Activated CD4-positive, alpha-beta T cell treated with anti-CD3 and anti-CD28 coated beads, Interleukin-10, Interleukin-2, amounts not matched to agents 100 ng/mL and 50 ng/mL, durations not matched to agents 16 hours and 8 hours (primary cell): ENCODE measurements at regions not wholly inside any gene's neighbourhood (a gene's known extent, or its start where the extent isn't known, plus 50 kb on each side); places are given as distances from the start of the nearest gene placed in this dataset.

ENCODE experiments used
- DNase-seq: peaks from one replicate; pipeline ENCODE4 v3.0.0-alpha.2; 2020

DNA sequence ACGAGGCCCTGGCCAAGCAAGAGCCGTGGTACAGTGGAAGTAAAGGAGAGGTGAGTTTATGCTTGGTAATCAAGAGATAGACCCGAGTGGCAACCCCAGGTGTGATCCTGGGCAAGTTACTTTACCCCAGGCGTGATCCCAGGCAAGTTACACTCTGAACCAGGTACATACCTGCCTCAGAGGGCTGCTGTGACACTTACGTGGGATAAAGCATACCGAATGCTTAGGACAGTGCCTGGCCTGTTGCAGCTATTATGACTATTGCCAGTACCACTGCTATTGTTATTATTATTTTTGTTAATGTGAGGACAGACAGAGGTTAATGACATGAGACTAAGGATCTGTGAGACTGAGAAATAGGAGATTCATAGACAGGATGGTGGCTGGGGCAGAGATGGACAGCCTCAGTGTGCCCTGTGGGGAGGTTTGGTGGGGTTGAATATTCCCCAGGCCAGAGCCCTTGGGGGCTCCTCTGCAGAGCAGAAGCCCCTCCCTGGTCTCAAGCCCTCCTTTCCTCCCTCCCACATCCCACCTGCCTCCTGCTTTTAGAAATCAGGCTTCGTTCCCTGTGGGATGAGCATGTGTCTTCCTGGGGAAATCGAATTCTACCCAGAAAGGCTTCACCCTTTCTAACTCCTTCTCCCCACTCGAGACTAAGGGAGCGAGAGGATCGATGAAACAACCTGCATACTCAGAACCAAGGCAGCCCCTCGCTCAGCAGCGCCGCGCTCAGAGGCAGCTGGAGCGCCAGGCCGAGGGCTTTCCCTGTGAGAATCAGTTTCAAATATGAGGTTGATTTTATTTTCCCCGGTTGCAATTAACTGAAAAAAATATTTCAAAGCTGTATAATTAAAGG lies 62.0 kb upstream of the SIX3 start:
- no peak for DNase-seq

DNA sequence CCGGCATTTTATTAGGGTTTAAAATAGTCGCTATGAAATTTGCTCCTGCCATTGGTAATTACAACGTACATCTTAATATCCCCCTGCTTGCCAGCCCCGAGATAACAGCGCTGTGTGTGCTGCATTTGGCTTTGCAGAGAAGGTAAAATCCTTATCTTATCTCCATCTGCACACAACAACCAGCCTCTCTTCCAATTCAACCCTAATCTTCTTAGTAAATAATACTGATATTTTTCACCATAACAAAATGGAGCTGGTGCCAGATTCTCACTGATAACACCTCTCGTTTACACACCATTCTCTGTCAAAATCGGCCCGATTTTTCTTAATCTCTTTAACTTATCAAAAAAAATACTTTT lies 61.4 kb upstream of the SIX3 start:
- DNase-seq: no peak

DNA sequence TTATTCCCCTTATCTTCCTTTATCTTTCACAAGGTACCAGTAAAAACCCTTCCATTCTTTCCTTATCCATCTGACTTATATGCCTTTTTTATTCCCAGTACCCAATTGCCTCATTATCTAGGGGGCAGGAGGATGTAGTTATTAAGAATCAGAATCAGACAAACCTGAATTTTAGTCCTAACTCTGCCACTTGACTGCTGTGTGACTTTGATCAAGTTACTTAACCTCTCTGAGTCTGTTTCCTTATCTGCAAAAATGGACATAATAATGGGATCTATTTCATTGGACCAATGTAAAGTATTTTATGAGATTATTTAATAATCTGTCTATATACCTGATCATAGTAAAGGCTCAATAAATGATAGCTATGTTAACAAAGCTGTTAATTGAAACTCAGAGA lies 59.6 kb upstream of the SIX3 start:
- DNase-seq: no peak

DNA sequence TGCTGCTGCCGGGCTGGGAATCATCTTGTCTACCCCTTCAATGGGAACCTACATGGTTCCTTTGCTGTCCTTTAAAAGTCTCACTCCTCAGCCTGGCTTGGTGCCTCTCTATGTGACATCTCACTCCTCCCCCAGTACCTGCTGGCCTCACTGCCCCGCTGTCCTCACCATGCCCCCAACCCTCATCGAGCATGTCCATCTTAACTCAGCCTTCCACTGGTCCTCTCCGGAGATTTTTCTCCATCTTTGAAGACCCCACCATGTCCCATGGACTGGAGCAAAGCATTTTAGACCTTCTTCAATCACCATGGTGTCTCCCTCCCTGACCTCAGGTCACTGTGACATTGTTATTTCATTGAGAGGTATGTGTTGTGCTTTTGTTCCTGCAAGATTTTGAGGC lies 58.1 kb upstream of the SIX3 start:
- no peak for DNase-seq

DNA sequence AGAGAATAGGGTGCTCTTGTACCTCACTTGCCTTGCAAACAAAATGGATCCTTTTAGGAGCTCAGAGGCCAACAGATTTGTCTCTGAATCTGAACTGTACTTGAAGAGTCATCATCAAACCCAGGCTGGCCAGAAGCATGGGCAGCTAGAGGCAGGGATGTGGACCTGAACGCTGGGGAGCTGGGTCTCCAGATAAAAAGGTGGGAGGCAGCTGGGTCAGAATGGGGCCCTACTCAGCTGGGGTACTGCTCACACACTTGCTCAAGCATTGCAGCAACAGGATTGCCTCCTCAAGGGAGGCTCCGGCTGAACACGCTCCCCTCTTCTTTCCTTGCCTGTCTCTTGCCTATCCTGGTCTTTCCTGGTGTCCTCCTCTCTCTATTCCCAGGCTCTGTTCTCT lies 57.3 kb upstream of the SIX3 start:
- no peak for DNase-seq

DNA sequence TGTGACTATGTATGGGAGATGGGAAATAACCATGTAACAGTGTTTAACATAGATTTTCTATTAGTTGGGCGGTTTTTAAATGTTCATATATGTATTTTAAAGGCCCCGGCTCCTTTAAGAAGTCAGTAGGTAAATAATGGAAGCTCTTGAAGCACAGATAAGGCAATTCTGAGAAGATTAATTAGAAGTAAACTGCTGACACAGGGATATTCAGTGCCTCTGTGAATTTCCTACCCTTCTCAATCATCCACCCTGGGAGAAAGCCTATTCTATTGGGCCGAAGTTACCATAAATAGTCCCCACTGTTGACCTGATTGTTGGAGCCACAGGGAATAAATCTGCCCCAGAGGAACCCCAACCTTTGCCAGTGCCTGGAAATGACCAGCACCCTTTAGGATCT lies 56.8 kb upstream of the SIX3 start:
- no peak for DNase-seq

DNA sequence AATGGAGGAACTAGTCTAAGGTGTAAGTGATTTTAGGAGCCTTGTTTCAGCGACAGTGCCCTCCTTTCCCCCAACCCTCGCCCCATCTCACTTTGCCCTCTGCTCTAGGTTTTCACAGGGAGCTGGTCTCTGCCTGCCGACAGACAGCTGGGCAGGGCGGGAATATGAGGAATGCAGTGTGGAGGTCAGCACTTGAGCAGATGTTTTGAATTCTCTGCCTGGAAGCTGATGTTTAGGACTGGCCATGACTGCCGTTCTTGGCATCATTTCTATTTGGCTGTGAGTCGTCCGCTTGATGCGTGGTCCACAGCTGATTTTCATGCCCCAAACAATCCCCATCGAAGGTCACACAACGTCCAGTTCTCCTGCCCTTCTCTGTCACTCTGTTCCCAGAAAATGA lies 55.1 kb upstream of the SIX3 start:
- no peak for DNase-seq

DNA sequence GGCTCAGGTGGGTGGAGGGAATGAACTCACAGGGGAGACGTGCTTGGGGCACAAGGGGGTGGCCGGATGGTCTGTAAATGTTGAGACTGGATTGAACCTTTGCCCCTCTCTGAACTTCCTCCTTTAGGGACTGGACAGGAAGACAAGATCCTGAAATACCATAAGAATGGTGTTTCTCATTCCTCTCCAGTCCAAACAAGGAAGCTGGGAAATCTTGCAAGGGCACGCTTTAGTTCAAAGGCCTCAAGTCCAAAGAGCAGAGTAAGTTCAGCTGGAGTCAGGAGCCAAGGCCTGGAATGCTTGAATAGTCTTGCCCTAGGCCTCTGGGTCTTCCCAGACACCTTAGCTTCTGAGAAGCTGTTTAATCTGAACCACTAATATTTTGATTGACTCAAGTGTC lies 52.4 kb upstream of the SIX3 start:
- DNase-seq: no peak
